Renal pelvis (tissue), 1 donor: ENCODE measurements at regions not wholly inside any gene's neighbourhood (a gene's known extent, or its start where the extent isn't known, plus 50 kb on each side); places are given as distances from the start of the nearest gene placed in this dataset.

Experiments used
- DNase-seq: peaks from one replicate; pipeline ENCODE4 v3.0.0-alpha.2; 2013

GRCh38 chr9:82621447-82621846 lies 441.5 kb downstream of the RASEF start:
- DNase-seq: no peak

GRCh38 chr9:82637368-82637767 lies 425.6 kb downstream of the RASEF start:
- DNase-seq: no peak

DNA sequence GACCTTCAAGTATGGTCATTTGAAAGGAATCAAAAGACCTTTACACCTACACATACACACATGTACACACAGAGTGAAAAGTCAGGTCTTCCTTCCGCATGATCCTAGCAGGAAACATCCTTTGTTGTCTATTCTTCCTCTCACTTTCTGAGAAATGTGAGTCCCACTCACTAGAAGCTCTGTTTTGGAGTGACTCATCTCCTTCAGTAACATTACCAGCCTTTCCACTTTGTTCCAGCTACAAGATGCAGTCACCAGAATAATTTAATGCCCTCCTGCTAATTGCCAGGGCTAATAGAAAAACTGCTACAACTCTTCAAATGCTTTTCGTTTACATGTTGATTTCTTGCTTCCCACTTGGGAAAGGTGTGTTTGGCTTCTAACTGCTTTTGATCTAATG lies 417.3 kb downstream of the RASEF start:
- DNase-seq: no peak

GRCh38 chr9:82650368-82650767 lies 412.6 kb downstream of the RASEF start:
- DNase-seq: no peak

GRCh38 chr9:82651474-82651873 lies 411.5 kb downstream of the RASEF start:
- DNase-seq: no peak

- DNase-seq: no peak
Observed at GRCh38 chr9:82665324-82665723, 397.6 kb downstream of the RASEF start.

- no peak for DNase-seq
Observed at GRCh38 chr9:82668689-82669199, 394.2 kb downstream of the RASEF start.

- DNase-seq: no peak
Observed at GRCh38 chr9:82670000-82670399, 392.9 kb downstream of the RASEF start.

- no peak for DNase-seq
Observed at GRCh38 chr9:82670726-82671125, 392.2 kb downstream of the RASEF start.

GRCh38 chr9:82673201-82673600 lies 389.7 kb downstream of the RASEF start:
- no peak for DNase-seq

DNA sequence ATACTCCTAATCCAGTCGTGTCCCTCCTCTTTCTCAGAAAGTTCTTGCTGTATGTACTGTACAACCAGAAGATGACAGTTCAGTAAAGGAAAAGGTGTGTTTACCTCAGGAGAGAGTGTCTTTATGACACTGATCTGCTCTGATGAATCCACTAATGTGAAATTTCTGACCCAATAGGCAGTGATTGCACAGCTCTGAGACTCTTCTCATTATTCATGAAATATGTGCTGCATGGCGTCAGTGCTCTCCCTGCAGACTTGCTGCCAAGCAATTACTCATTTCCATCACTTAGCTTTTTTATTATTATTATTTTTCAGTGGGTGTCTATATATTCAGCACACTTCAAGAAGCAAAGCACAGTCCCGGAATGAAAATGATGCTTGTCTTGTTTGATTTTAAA lies 389.0 kb downstream of the RASEF start:
- no peak for DNase-seq

- DNase-seq: no peak
Observed at GRCh38 chr9:82675102-82675501, 387.8 kb downstream of the RASEF start.

DNA sequence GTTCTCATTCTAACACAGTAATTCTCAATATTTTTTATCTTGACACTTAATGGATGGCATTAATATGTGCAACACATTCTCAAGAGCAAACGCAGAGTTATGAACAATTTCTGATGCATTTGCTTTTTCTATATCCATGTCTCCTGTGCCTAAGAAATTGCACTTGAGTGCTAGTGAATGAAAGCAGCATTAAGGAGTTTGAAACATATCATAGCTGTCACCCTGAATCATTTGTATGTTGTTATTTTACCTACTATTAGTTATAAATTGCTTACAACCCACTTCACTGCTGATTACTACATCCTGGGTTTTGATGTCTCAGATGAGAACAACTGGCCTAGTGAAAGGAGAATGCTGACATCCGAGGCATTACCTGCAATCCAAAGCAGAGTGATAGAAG lies 387.3 kb downstream of the RASEF start:
- DNase-seq: no peak

- DNase-seq: no peak
Observed at GRCh38 chr9:82677086-82677485, 385.9 kb downstream of the RASEF start.

- no peak for DNase-seq
Observed at GRCh38 chr9:82679472-82679871, 383.5 kb downstream of the RASEF start.

DNA sequence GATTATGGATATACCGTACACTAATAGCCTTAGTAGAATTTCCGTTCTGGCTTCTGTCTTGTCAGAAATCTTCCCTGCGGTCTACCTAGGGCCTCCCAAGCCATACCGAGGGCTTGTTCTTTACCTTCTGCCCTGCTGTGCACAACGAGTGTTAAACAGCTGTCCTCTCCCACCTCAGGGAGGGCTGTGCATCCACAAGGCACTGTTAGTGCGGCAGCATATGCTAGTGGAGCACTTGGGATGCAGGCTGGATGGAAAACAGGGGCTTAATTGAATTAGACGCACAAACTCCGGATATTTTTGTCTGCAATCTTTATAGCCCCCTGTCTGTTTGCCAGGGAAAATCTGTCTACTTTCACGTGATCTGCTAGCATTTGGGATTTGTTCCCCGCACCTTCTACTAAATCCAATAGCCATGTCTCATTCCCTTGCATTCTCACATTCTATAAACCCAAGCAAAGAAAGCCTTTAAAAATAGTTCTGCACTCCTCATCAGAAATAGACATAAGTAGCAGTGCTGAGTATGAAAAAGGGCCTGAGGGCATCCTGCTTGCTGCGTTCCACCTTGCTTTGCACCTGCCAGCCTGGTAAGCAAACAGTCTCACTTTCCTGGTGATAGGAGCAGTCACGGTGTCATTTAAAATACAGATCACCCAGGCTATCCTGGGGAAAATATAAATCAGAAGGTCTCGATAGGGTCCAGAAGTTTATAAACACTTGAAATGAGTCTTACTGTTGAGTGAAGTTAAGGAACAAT lies 382.6 kb downstream of the RASEF start:
- no peak for DNase-seq

GRCh38 chr9:82681809-82682208 lies 381.1 kb downstream of the RASEF start:
- DNase-seq: no peak

DNA sequence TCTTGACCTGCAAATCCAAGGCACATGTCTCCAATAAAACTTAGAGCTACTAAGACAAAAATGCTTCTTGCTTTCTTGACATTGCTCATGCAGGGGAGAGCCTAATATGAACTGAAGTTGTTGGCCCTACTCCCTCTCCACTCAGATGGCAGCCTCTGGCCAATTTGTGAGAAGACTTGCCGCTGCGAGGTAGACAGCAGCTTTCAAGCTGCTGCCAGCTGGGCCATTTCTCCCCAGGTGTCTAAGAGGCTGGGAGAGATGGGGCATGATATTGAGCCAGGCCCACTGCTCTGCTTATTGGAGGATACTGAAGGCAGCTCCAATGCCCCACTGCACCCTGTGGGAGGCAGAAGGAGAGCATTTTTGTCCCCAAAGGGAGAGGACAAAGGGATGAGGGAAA lies 380.5 kb downstream of the RASEF start:
- DNase-seq: no peak

DNA sequence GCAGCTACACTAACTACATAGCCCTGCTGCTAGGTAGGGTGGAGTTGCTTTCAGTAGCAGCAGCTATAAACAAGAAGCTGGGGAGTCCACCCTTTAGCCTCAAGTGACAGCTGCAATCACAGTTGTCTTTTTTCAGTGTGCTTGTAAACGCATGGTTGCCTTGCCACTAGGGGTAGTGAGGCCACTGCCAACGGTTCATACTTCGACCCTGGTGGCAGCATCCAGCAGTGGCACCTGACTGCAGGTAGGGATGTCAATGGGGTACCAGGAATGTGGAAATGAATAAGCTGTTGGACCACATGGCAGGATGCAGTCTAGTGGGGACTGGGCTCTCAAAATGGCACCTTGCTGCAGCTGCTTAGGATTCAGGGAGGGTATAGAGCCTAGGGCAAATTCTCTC lies 367.2 kb downstream of the RASEF start:
- DNase-seq: no peak

- no peak for DNase-seq
Observed at GRCh38 chr9:82706786-82707185, 356.2 kb downstream of the RASEF start.

- DNase-seq: no peak
Observed at GRCh38 chr9:82716821-82717220, 346.1 kb downstream of the RASEF start.

DNA sequence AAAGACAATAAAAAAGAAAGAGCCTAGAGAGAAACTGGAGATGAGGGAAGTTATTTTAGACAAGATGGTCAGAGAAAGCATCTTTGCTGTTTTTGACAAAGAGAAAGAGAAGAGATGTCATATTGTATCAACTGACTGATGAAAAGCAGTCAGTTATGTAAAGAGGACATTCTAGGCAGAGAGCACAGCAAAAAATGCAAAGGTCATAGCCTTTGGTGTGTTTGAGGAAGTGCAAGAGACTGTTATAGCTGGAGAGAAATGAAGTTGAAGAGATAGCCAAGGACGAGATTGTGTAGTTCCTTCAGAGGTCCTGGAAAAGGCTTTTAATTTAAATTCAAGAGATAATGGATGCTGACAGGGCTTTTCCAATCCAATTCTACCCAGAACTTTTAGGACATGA lies 342.4 kb downstream of the RASEF start:
- DNase-seq: no peak

DNA sequence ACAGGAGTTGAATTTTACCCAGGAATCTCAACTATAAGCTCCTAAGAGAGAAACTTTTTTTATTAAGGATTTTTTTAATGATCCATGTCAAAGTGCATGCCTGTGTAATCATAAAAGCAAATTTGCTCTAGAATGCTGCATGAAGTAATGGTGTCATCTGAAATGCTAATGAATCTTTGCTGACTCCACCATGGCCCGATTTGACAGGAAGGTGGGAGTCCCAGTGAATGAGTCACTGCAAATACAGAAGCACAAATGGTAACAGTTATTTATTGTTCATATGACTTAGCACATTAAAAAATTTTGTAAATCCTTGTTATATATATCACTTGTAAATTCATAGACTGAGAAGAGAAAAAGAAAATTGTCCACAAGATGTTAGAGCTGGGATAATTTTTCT lies 341.3 kb downstream of the RASEF start:
- DNase-seq: no peak

DNA sequence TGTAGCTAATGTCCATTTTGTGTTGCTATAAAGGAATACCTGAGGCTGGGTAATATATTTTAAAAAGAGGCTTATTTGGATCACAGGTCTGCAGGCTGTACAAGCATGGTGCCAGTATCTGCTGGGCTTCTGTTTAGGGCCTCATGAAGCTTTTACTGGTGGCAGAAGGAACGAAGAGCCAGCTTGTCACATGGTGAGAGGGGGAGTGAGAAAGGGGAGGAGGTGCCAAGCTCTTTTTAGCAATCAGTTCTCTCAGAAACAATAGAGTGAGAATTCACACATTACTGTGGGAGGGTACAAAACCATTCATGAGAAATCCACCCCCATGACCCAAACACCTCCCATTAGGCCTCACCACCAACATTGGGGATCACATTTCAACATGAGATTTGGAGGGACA lies 340.9 kb downstream of the RASEF start:
- DNase-seq: no peak
